Skeletal muscle satellite cell (primary cell): ENCODE measurements at regions not wholly inside any gene's neighbourhood (a gene's known extent, or its start where the extent isn't known, plus 50 kb on each side); places are given as distances from the start of the nearest gene placed in this dataset.

Experiments
- H3K27me3 ChIP-seq: 2 replicates; pipeline ENCODE4 v1.7.0; 2013; ENCODE audit warnings: low read length; ENCODE audit not compliant: control insufficient read depth, insufficient read depth
- H3K36me3 ChIP-seq: 2 replicates; pipeline ENCODE4 v1.7.0; 2013; ENCODE audit warnings: mild to moderate bottlenecking, control low read depth, low read length; ENCODE audit not compliant: insufficient read depth
- H3K4me1 ChIP-seq: 2 replicates; pipeline ENCODE4 v1.7.0; 2013; ENCODE audit warnings: low read length; ENCODE audit not compliant: control insufficient read depth, insufficient read depth
- H3K4me2 ChIP-seq: 2 replicates; pipeline ENCODE4 v1.7.0; 2013; ENCODE audit warnings: mild to moderate bottlenecking, low read length
- H3K4me3 ChIP-seq: 2 replicates; pipeline ENCODE4 v1.7.0; 2013; ENCODE audit warnings: low read length
- H3K9ac ChIP-seq: 2 replicates; pipeline ENCODE4 v1.7.0; 2013; ENCODE audit warnings: mild to moderate bottlenecking, low read depth, low read length, moderate library complexity
- H3K9me3 ChIP-seq: replicated peaks from 2 replicates; pipeline ENCODE4 v1.7.0; 2013; ENCODE audit warnings: mild to moderate bottlenecking, control low read depth, low read length

DNA sequence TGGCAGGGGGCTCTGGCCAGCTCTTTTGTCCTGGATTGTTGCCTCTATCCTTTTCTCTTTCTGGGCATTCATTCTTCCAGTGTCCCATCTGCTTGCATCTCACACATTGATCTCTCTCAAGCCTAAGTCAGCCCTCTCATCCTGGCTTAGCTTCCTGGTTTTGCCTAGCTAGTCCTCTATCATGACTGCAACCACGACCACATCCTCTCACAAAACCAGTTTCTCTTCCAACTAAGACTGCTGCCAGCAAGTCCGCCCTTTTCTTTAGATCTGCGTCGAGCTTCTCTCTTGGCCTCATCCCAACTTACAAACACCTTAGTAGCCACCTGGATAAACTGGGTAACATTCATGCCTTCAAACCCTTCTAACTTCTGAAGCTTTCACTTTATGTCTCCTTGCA lies 212.2 kb upstream of the HTR2A start:
- Histone ChIP-seq H3K4me1 (peaks cover 13% of the 10 kb centered on the region), H3K9ac (no peak overlapping the region), H3K9me3 (no peaks in the 10 kb centered on the region), H3K4me3 (no peak overlapping the region), H3K4me2 (no peak overlapping the region), H3K36me3 (no peaks in the 10 kb centered on the region), H3K27me3 (no peaks in the 10 kb centered on the region)

DNA sequence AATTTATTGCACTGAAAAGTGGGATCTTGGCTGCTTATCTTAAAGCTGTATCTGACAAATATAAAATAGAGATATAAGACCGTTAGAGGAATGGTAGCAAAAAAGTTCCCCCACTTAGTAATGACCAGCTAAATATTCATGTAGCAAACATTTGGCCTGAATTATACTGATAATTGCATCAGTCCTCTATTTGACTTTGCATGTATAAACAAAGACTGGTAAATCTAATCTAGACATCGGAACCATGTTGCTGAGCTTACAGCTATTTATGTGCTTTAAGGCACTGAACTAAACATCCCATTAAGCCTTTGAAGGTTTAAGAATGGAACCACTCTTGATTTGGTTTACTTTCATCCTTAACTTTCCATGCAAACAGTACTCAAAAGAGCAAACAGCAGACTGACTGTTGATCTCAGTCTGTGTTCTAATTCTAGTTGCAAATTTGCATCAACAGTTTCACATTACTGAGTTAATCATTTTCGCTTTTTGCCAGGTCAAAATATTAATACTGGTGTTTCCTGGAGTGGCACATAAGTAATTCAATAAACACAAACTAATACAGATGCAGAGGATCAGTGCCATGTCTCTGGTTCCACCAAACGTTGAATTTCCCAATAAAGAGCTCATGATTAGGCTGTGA lies 203.5 kb upstream of the HTR2A start:
- Histone ChIP-seq H3K36me3 (no peaks in the 10 kb centered on the region), H3K4me3 (no peak overlapping the region), H3K9me3 (no peaks in the 10 kb centered on the region), H3K4me1 (no peaks in the 10 kb centered on the region), H3K4me2 (no peak overlapping the region), H3K27me3 (no peaks in the 10 kb centered on the region), H3K9ac (no peak overlapping the region)

DNA sequence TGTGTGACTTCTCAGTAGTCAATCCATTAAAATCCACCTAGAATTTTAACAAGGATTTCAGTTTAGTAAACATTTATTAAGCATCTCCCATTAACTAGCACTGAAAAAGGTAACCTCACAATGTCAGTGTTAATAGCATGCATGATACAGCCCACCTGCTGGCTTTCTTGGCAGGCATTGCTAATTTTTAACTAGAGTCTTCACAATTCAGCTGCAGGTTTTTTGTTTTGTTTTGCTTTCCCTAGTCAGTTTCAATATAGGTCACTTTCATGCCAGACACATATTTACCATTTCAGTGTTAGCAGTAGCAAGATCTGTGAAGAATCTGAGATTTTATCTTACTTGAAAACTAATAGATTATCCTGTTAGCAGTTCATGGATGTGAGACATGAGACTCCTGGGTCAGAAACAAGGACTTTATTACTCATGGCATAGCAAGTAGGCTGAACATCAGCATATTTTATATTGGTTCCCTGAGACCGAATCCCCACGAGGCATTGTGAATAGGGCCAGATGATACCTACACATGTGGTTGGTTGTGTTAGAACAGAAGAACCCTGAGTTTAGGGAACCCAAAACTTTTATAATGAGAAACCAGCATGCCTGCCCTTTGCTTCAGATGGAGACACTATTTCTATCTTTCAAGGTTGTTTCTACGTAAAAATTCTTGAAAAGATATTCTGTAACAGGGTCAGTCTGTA lies 198.0 kb upstream of the HTR2A start:
- H3K4me3 ChIP-seq: no peak overlapping the region
- no peak overlapping the region for H3K9ac ChIP-seq
- H3K27me3 ChIP-seq: no peaks in the 10 kb centered on the region
- no peaks in the 10 kb centered on the region for H3K9me3 ChIP-seq
- no peaks in the 10 kb centered on the region for H3K4me1 ChIP-seq
- no peak overlapping the region for H3K4me2 ChIP-seq
- H3K36me3 ChIP-seq: no peaks in the 10 kb centered on the region

DNA sequence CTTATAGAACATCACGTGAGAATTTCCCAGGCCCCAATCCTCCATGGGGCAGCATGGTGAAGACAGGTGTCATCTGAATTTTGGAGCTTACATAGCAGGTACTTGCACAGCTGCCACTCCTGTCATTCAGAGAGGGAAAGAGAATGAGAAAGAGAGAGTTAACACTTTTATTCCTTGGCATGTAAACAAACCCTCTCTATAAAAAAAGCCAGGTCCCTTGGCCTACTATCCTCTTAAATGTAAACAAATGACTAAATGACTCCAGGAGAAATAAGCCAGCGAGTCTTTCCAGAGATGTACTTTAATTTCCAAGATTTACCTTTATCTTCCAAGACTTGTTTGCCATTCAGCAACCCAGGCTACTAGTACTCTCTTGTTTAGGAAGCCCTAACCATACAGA lies 195.3 kb upstream of the HTR2A start:
- no peaks in the 10 kb centered on the region for H3K27me3 ChIP-seq

DNA sequence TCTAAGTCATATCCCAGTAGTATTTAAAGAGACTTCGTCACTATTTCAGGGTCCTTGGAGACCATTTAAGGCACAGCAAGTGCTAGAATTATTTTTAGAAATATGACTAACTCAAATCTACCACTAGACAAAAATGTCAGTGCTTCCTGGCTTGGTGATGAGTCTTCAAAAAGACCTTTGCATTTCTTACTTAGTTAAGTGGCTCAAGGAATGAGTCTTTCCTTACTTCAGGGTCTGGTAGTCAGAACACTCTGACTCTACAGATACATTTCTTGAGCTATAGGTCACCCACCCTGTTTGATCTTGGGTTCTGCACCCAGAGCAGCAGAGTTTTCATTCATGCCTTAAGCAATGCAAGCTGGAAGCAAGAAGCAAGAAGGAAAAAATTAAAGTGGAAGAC lies 191.0 kb upstream of the HTR2A start:
- peaks cover 16% of the 10 kb centered on the region for H3K4me1 ChIP-seq
- H3K4me3 ChIP-seq: no peak overlapping the region
- H3K9ac ChIP-seq: peak overlapping the region; percentile 6
- no peaks in the 10 kb centered on the region for H3K9me3 ChIP-seq
- no peaks in the 10 kb centered on the region for H3K27me3 ChIP-seq
- H3K4me2 ChIP-seq: peak overlapping the region; percentile 24
- H3K36me3 ChIP-seq: no peaks in the 10 kb centered on the region

More for the DNA sequence above, 195.3 kb upstream of the HTR2A start:
- Histone ChIP-seq H3K4me2 (no peak overlapping the region), H3K4me1 (peaks cover 10% of the 10 kb centered on the region), H3K9ac (no peak overlapping the region), H3K9me3 (no peaks in the 10 kb centered on the region), H3K4me3 (no peak overlapping the region), H3K36me3 (no peaks in the 10 kb centered on the region)

DNA sequence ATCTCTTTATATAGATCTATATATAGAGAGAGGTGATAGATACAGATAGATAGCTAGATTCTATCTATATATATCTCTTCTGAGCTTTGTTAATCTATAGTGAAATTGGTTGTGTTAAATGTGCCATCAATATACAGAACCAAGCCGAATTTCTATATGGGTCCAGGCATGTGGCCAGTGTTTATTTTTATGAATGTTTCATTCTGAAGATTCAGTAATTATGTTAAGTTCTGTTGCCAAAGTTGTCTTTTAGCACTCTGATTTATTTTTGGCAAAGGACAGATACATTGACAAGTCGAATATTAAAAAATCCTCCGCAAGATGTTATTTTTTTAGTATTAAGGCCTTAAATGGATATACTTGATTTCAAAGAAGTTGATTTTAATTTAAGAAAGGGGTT lies 190.4 kb upstream of the HTR2A start:
- H3K4me2 ChIP-seq: no peak overlapping the region
- H3K27me3 ChIP-seq: no peaks in the 10 kb centered on the region
- H3K9ac ChIP-seq: peak overlapping the region; percentile 33
- H3K9me3 ChIP-seq: no peaks in the 10 kb centered on the region
- H3K4me1 ChIP-seq: peaks cover 16% of the 10 kb centered on the region
- H3K4me3 ChIP-seq: no peak overlapping the region
- H3K36me3 ChIP-seq: no peaks in the 10 kb centered on the region

DNA sequence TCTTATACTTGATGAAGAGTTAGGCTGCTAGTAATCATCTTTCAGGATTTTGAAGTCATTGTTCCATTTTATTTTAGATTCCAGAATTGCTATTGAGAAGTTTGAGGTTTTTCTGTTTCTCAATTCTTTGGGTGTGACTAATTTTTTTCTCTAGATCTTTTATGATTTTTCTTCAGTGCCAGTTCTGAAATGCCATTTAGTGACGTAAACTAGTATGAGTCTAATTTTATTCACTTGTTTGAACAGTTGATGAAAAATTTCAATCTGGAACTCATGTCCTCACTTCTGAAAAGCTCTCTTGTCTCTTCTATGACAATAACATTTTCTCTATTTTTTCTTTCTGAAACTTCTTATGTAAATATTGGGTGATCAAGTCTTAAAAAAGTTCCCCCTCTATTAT lies 188.5 kb upstream of the HTR2A start:
- no peaks in the 10 kb centered on the region for H3K36me3 ChIP-seq
- no peaks in the 10 kb centered on the region for H3K27me3 ChIP-seq
- H3K4me1 ChIP-seq: peaks cover 16% of the 10 kb centered on the region

DNA sequence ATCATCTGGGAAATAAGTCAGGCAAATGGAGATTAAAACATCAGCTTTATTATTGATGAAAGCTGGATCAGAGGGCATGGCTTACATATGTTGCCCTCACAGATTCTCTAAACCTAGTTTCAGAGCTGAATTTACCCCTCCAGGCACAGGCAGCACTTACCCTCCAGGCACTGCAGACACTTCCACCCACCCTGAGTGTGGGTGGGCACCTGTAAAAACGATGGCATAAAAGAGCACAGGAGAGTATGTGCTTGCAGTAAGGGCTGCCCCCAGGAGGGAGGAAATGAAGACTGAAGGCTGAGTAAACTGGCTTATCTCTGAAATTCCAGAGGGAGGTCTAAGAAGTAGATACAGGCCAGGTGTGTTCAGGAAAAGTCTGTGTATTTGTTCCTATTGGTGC lies 185.0 kb upstream of the HTR2A start:
- peaks cover 4% of the 10 kb centered on the region for H3K4me1 ChIP-seq
- H3K4me3 ChIP-seq: no peak overlapping the region
- no peaks in the 10 kb centered on the region for H3K27me3 ChIP-seq
- no peak overlapping the region for H3K9ac ChIP-seq
- H3K4me2 ChIP-seq: no peak overlapping the region
- no peaks in the 10 kb centered on the region for H3K9me3 ChIP-seq
- H3K36me3 ChIP-seq: no peaks in the 10 kb centered on the region

More for the DNA sequence above, 188.5 kb upstream of the HTR2A start:
- Histone ChIP-seq H3K4me3 (no peak overlapping the region), H3K9me3 (no peaks in the 10 kb centered on the region), H3K4me2 (no peak overlapping the region), H3K9ac (peak overlapping the region; percentile 23)

DNA sequence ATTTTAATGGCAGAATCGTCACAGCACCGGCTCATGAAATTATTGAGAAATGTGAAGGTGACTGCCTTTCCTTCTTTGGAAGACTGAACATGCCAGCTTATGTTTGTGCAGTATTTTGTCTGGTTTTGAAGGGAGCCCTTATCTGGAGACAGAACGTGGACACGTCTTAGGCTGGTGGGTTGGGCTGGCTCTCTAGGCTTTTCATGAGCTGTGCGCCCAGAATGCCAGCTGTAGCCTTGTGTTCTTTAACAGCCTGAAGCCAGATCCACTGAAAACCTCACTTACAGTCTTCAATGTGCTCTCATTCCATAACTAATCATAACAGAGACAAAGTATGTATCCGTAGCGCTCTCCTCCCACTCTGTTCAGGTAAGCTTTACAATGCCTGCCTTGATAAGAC lies 184.4 kb upstream of the HTR2A start:
- H3K36me3 ChIP-seq: no peaks in the 10 kb centered on the region
- no peak overlapping the region for H3K9ac ChIP-seq
- H3K4me3 ChIP-seq: no peak overlapping the region
- H3K4me1 ChIP-seq: peaks cover 4% of the 10 kb centered on the region
- no peaks in the 10 kb centered on the region for H3K9me3 ChIP-seq
- no peak overlapping the region for H3K4me2 ChIP-seq
- H3K27me3 ChIP-seq: no peaks in the 10 kb centered on the region

DNA sequence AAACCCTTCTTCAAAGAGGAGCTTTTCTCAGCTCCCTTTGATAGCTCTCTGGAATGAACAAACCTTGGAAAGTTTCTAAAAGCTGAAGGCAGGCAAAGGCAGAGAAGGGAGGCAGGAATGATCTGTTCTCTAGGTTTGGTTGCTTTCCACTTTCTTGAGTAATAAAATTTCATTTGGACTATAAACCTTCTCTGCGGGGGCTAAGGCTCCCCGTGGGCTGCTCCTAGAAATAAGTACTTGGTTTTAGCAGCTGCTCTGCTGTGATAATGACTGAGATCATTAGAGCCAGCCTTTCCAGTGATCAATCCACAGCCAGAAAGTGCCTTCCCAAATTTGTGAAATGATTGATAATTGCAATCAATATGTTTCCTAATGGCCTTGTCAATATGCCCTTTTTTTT lies 183.8 kb upstream of the HTR2A start:
- peaks cover 1% of the 10 kb centered on the region for H3K4me1 ChIP-seq
- H3K9me3 ChIP-seq: no peaks in the 10 kb centered on the region
- no peak overlapping the region for H3K4me3 ChIP-seq
- H3K9ac ChIP-seq: no peak overlapping the region
- no peaks in the 10 kb centered on the region for H3K27me3 ChIP-seq
- no peaks in the 10 kb centered on the region for H3K36me3 ChIP-seq
- no peak overlapping the region for H3K4me2 ChIP-seq

DNA sequence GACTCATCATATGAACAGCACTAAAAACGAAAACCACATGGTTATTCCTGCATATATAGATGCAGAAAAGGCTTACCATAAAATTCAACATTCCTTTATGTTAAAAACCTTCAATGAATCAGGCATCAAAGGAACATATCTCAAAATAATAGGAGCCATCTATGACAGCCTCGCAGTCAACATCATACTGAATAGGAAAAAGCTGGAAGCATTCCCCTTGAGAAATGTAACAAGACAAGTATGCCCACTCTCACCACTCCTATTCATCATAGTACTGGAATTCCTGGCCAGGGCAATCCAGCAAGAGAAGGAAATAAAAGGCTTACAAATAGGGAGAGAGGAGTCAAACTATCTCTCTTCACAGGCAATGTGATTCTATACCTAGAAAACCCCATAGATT lies 179.6 kb upstream of the HTR2A start:
- Histone ChIP-seq H3K9ac (no peak overlapping the region), H3K4me1 (no peaks in the 10 kb centered on the region), H3K27me3 (no peaks in the 10 kb centered on the region), H3K36me3 (no peaks in the 10 kb centered on the region), H3K4me2 (no peak overlapping the region), H3K4me3 (no peak overlapping the region), H3K9me3 (no peaks in the 10 kb centered on the region)

DNA sequence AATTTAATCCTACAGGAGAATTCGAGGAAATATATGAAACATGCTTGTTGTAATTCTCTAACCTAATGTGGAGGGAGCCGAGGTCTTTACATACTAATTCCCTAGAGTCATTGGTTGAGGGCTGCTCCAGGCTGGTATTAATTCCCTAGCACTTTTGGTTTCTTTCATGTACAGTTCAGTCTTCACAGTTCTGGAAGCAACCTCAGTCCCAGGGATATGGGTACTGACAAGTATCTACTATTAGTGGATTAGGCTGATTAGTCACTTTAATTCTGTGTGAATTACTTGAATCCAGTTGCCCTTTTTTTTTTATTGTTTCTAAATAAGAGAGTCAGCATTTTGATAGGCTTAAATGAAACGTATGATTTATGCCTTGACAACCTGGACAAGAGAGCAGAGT lies 172.3 kb upstream of the HTR2A start:
- Histone ChIP-seq H3K9ac (no peak overlapping the region), H3K27me3 (no peaks in the 10 kb centered on the region), H3K4me1 (no peaks in the 10 kb centered on the region), H3K4me3 (no peak overlapping the region), H3K4me2 (no peak overlapping the region), H3K9me3 (no peaks in the 10 kb centered on the region), H3K36me3 (no peaks in the 10 kb centered on the region)
